Liver (tissue), 8 donors: ENCODE measurements at regions not wholly inside any gene's neighbourhood (a gene's known extent, or its start where the extent isn't known, plus 50 kb on each side); places are given as distances from the start of the nearest gene placed in this dataset.

ENCODE experiments used
- DNase-seq: peaks from one replicate; pipeline ENCODE4 v3.0.0-alpha.2; 2017; ENCODE audit warnings: low spot score
- H3K27ac ChIP-seq, 2 donors: one replicate each; pipeline ENCODE4 v1.7.0; 2013; ENCODE audit warnings: inconsistent platforms in 2 of 2, low read length in 2 of 2, control low read depth in 1 of 2, low read depth in 1 of 2, mild to moderate bottlenecking in 1 of 2
- H3K27me3 ChIP-seq, 4 donors: one replicate each; pipeline versions ENCODE4 v1.6.1 to v1.7.0; 2013; ENCODE audit warnings: low read length in 3 of 4, inconsistent platforms in 1 of 4, mild to moderate bottlenecking in 1 of 4, moderate library complexity in 1 of 4; ENCODE audit not compliant: control insufficient read depth in 4 of 4, insufficient read depth in 4 of 4
- H3K36me3 ChIP-seq, 4 donors: one replicate each; pipeline versions ENCODE4 v1.6.1 to v1.7.0; 2013; ENCODE audit warnings: low read length in 3 of 4, mild to moderate bottlenecking in 3 of 4, low read depth in 1 of 4, moderate library complexity in 1 of 4; ENCODE audit not compliant: control insufficient read depth in 4 of 4, insufficient read depth in 3 of 4
- H3K4me1 ChIP-seq, 4 donors: one replicate each; pipeline versions ENCODE4 v1.6.1 to v1.7.0; 2013; ENCODE audit warnings: low read length in 3 of 4, mild to moderate bottlenecking in 3 of 4, moderate library complexity in 1 of 4; ENCODE audit not compliant: control insufficient read depth in 4 of 4, insufficient read depth in 4 of 4
- H3K4me3 ChIP-seq, 3 donors: one replicate each; pipeline versions ENCODE4 v1.6.1 to v1.7.0; 2013; ENCODE audit warnings: low read length in 3 of 3, control low read depth in 1 of 3, low read depth in 1 of 3, mild to moderate bottlenecking in 1 of 3
- H3K9ac ChIP-seq, 2 donors: one replicate each; pipeline ENCODE4 v1.7.0; 2013; ENCODE audit warnings: low read length in 2 of 2, mild to moderate bottlenecking in 2 of 2, moderate library complexity in 2 of 2, control low read depth in 1 of 2, low read depth in 1 of 2
- H3K9me3 ChIP-seq, 4 donors: one replicate each; pipeline versions ENCODE4 v1.6.1 to v1.7.0; 2013; ENCODE audit warnings: low read length in 3 of 4; ENCODE audit not compliant: control insufficient read depth in 4 of 4
- ATF3 ChIP-seq: IDR thresholded peaks from 2 replicates; pipeline ENCODE4 v1.6.1; 2016; ENCODE audit warnings: antibody characterized with exemption
- CTCF ChIP-seq: fragments of 150-350 bp; IDR thresholded peaks from 2 replicates; pipeline ENCODE4 v1.5.1; 2017; ENCODE audit warnings: improper control_type of control experiment, low read depth, low read length; ENCODE audit not compliant: missing input control
- EGR1 ChIP-seq, 2 donors: IDR thresholded peaks; 2 replicates each; pipeline ENCODE4 v1.6.1; 2016 to 2018; ENCODE audit warnings: antibody characterized with exemption in 2 of 2, low read depth in 2 of 2
- FOXA1 ChIP-seq: IDR thresholded peaks from 2 replicates; pipeline ENCODE4 v1.6.1; 2016; ENCODE audit warnings: antibody characterized with exemption
- FOXA2 ChIP-seq: IDR thresholded peaks from 2 replicates; pipeline ENCODE4 v1.6.1; 2016; ENCODE audit warnings: antibody characterized with exemption
- GABPA ChIP-seq, 2 donors: IDR thresholded peaks in 1 of 2; conservative IDR thresholded peaks in 1 of 2; 2 replicates each; pipeline ENCODE4 v1.6.1; 2016; ENCODE audit warnings: antibody characterized with exemption in 2 of 2, mild to moderate bottlenecking in 1 of 2, moderate library complexity in 1 of 2
- HNF4A ChIP-seq, 2 donors: conservative IDR thresholded peaks; 2 replicates each; pipeline ENCODE4 v1.6.1; 2016; ENCODE audit warnings: antibody characterized with exemption in 2 of 2, mild to moderate bottlenecking in 2 of 2
- HNF4G ChIP-seq: IDR thresholded peaks from 2 replicates; pipeline ENCODE4 v1.6.1; 2016; ENCODE audit warnings: antibody characterized with exemption
- JUND ChIP-seq, 2 donors: IDR thresholded peaks; 2 replicates each; pipeline ENCODE4 v1.6.1; 2016; ENCODE audit warnings: antibody characterized with exemption in 2 of 2
- MAX ChIP-seq: IDR thresholded peaks from 2 replicates; pipeline ENCODE4 v1.6.1; 2016; ENCODE audit warnings: antibody characterized with exemption
- NR2F2 ChIP-seq: IDR thresholded peaks from 2 replicates; pipeline ENCODE4 v1.6.1; 2016; ENCODE audit warnings: antibody characterized with exemption
- RAD21 ChIP-seq, 2 donors: IDR thresholded peaks; 2 replicates each; pipeline ENCODE4 v1.6.1; 2016; ENCODE audit warnings: antibody characterized with exemption in 2 of 2, mild to moderate bottlenecking in 2 of 2
- REST ChIP-seq: IDR thresholded peaks from 2 replicates; pipeline ENCODE4 v1.6.1; 2016; ENCODE audit warnings: antibody characterized with exemption, mild to moderate bottlenecking
- RXRA ChIP-seq, 2 donors: IDR thresholded peaks; 2 replicates each; pipeline ENCODE4 v1.6.1; 2017 to 2018; ENCODE audit warnings: antibody characterized with exemption in 2 of 2, mild to moderate bottlenecking in 1 of 2
- SP1 ChIP-seq: IDR thresholded peaks from 2 replicates; pipeline ENCODE4 v1.6.1; 2018; ENCODE audit warnings: antibody characterized with exemption, mild to moderate bottlenecking
- TAF1 ChIP-seq: conservative IDR thresholded peaks from 2 replicates; pipeline ENCODE4 v1.6.1; 2016; ENCODE audit warnings: antibody characterized with exemption, mild to moderate bottlenecking
- YY1 ChIP-seq: IDR thresholded peaks from 2 replicates; pipeline ENCODE4 v1.6.1; 2016; ENCODE audit warnings: antibody characterized with exemption, mild to moderate bottlenecking
- ZBTB33 ChIP-seq: IDR thresholded peaks from 2 replicates; pipeline ENCODE4 v1.6.1; 2016; ENCODE audit warnings: antibody characterized with exemption
- WGBS: extraction: QIAGEN DNeasy Blood & Tissue Kit; methylation state at CpG from one replicate; pipeline ENCODE4 v1.1.7; 2013; 5-methylcytosine and 5-hydroxymethylcytosine counted together
- donor health status: healthy.
- donor health status: healthy.
- donor health status: healthy.
- donor health status: healthy.
- donor health status: healthy.

GRCh38 chr10:44589944-44590449 is 205.1 kb upstream of the CXCL12 start:
- Histone ChIP-seq H3K9ac (no peak overlapping the region), H3K36me3 (no peaks in the 10 kb centered on the region), H3K4me1 (no peaks in the 10 kb centered on the region), H3K4me3 (no peak overlapping the region), H3K27me3 (no peaks in the 10 kb centered on the region), H3K9me3 (no peaks in the 10 kb centered on the region), H3K27ac (no peak overlapping the region)
- no peak for DNase-seq
- 62% methylated on average over 5 of the region's 5 CpGs for WGBS
- TF ChIP-seq SP1 (no peak), FOXA1 (no peak), RXRA (IDR thresholded peaks at IDR 0.05) (no peak), NR2F2 (no peak), EGR1 (IDR thresholded peaks at IDR 0.05; ENCODE audit: low read depth in 2 of 2) (no peak), ATF3 (no peak), REST (no peak), GABPA (IDR thresholded peaks at IDR 0.05 in 1 of 2, conservative IDR thresholded peaks at IDR 0.05 in 1 of 2) (no peak), HNF4G (no peak), CTCF (no peak), HNF4A (conservative IDR thresholded peaks at IDR 0.05) (no peak), ZBTB33 (no peak), RAD21 (IDR thresholded peaks at IDR 0.05) (no peak)

GRCh38 chr10:44591911-44592310 is 207.0 kb upstream of the CXCL12 start:
- Histone ChIP-seq H3K27ac (no peak overlapping the region), H3K9ac (no peak overlapping the region), H3K4me3 (no peak overlapping the region), H3K9me3 (no peaks in the 10 kb centered on the region), H3K27me3 (no peaks in the 10 kb centered on the region), H3K4me1 (no peaks in the 10 kb centered on the region), H3K36me3 (no peaks in the 10 kb centered on the region)
- DNase-seq, result no peak
- 41% methylated on average over 1 of the region's 1 CpG for WGBS
- TF ChIP-seq FOXA1 (no peak), EGR1 (IDR thresholded peaks at IDR 0.05; ENCODE audit: low read depth in 2 of 2) (no peak), TAF1 (no peak), ZBTB33 (no peak), MAX (no peak), NR2F2 (no peak), ATF3 (no peak), FOXA2 (no peak), YY1 (no peak), HNF4A (conservative IDR thresholded peaks at IDR 0.05) (no peak), HNF4G (no peak), RAD21 (IDR thresholded peaks at IDR 0.05) (no peak), SP1 (no peak), JUND (IDR thresholded peaks at IDR 0.05) (no peak), RXRA (IDR thresholded peaks at IDR 0.05) (no peak), GABPA (IDR thresholded peaks at IDR 0.05 in 1 of 2, conservative IDR thresholded peaks at IDR 0.05 in 1 of 2) (no peak)
